ENCODE measurements at regions not wholly inside any gene's neighbourhood (a gene's known extent, or its start where the extent isn't known, plus 50 kb on each side); places are given as distances from the start of the nearest gene placed in this dataset.

- CTCF ChIA-PET: no interaction called here
- Histone ChIP-seq H3K4me1 (ENCODE audit: control insufficient read depth in 1 of 2, insufficient read depth in 2 of 2, low read length in 2 of 2) (no peaks in the 10 kb centered on the region), H3K4me2 (ENCODE audit: low read length) (no peak overlapping the region), H4K20me1 (ENCODE audit: insufficient read depth) (no peaks in the 10 kb centered on the region), H3K27ac (ENCODE audit: low read depth, low read length) (no peak overlapping the region), H3K9ac (ENCODE audit: low read length) (no peak overlapping the region), H3K9me2 (ENCODE audit: insufficient read depth) (no peaks in the 10 kb centered on the region), H3K79me2 (ENCODE audit: insufficient read depth, low read length) (no peaks in the 10 kb centered on the region), H3K9me3 (ENCODE audit: control insufficient read depth in 1 of 2, insufficient read depth in 1 of 2, low read depth in 1 of 2, low read length in 2 of 2) (no peaks in the 10 kb centered on the region), H3K27me3 (ENCODE audit: insufficient read depth, low read length) (no peaks in the 10 kb centered on the region), H3K4me3 (replicated peaks in 1 of 2; ENCODE audit: low read depth in 1 of 2, low read length in 2 of 2) (no peak overlapping the region), H3K36me3 (ENCODE audit: control insufficient read depth in 1 of 2, insufficient read depth in 2 of 2, low read length in 2 of 2) (no peaks in the 10 kb centered on the region), H2AFZ (ENCODE audit: low read depth, low read length, poor library complexity, severe bottlenecking) (no peak overlapping the region)
- no peak for ATAC-seq
- TF ChIP-seq SIN3A (IDR thresholded peaks at IDR 0.05; ENCODE audit: low read depth): no peak
- TF ChIP-seq, protein P1, sequence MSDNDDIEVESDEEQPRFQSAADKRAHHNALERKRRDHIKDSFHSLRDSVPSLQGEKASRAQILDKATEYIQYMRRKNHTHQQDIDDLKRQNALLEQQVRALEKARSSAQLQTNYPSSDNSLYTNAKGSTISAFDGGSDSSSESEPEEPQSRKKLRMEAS (IDR thresholded peaks at IDR 0.05): no peak
- no peak for TF ChIP-seq JUND (IDR thresholded peaks at IDR 0.05)
- TF ChIP-seq YY1 (IDR thresholded peaks at IDR 0.05; ENCODE audit: extremely low read depth, insufficient replicate concordance, low read depth, low read length): no peak
- TF ChIP-seq, protein P2, sequence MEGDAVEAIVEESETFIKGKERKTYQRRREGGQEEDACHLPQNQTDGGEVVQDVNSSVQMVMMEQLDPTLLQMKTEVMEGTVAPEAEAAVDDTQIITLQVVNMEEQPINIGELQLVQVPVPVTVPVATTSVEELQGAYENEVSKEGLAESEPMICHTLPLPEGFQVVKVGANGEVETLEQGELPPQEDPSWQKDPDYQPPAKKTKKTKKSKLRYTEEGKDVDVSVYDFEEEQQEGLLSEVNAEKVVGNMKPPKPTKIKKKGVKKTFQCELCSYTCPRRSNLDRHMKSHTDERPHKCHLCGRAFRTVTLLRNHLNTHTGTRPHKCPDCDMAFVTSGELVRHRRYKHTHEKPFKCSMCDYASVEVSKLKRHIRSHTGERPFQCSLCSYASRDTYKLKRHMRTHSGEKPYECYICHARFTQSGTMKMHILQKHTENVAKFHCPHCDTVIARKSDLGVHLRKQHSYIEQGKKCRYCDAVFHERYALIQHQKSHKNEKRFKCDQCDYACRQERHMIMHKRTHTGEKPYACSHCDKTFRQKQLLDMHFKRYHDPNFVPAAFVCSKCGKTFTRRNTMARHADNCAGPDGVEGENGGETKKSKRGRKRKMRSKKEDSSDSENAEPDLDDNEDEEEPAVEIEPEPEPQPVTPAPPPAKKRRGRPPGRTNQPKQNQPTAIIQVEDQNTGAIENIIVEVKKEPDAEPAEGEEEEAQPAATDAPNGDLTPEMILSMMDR (IDR thresholded peaks at IDR 0.05 in 2 of 3, conservative IDR thresholded peaks at IDR 0.05 in 1 of 3; ENCODE audit: borderline replicate concordance in 1 of 3, insufficient read depth in 1 of 3, low read depth in 2 of 3, low read length in 2 of 3): no peak
- no peak for TF ChIP-seq ZFX (IDR thresholded peaks at IDR 0.05)
- TF ChIP-seq SRF (IDR thresholded peaks at IDR 0.05; ENCODE audit: low read depth): no peak
- no peak for TF ChIP-seq FOSL1 (IDR thresholded peaks at IDR 0.05; ENCODE audit: low read depth)
- no peak for TF ChIP-seq ELF1 (IDR thresholded peaks at IDR 0.05; ENCODE audit: borderline replicate concordance, low read depth)
- TF ChIP-seq REST (IDR thresholded peaks at IDR 0.05; ENCODE audit: low read depth): no peak
- no peak for TF ChIP-seq ZNF274 (IDR thresholded peaks at IDR 0.05; ENCODE audit: low read depth, low read length)
- no peak for TF ChIP-seq POLR2A (IDR thresholded peaks at IDR 0.05; ENCODE audit: borderline replicate concordance, extremely low read depth, insufficient read depth, insufficient read length)
- no peak for TF ChIP-seq EGR1 (IDR thresholded peaks at IDR 0.05; ENCODE audit: low read depth)
- TF ChIP-seq CEBPB (IDR thresholded peaks at IDR 0.05; ENCODE audit: low read depth): no peak
- TF ChIP-seq EZH2phosphoT487 (IDR thresholded peaks at IDR 0.05; ENCODE audit: borderline replicate concordance): no peak
- no peak for TF ChIP-seq POLR2AphosphoS5 (IDR thresholded peaks at IDR 0.05; ENCODE audit: low read depth, low read length)
- no peak for TF ChIP-seq EZH2 (IDR thresholded peaks at IDR 0.05)
- TF ChIP-seq, protein P3, sequence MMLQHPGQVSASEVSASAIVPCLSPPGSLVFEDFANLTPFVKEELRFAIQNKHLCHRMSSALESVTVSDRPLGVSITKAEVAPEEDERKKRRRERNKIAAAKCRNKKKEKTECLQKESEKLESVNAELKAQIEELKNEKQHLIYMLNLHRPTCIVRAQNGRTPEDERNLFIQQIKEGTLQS (IDR thresholded peaks at IDR 0.05): no peak
- POLR2A ChIA-PET: no interaction called here
- intact Hi-C loops (cut with micrococcal nuclease): no loop called here
- RAD21 ChIA-PET (ENCODE audit: low non-redundant PET in 1 of 2, low total read pairs in 2 of 2, uncharacterized antibody in 2 of 2, unreplicated experiment in 2 of 2): no interaction called here
- no peak for DNase-seq (ENCODE audit: low read depth, low spot score)
- no TSS peak for BruUV-seq (replicated peaks)
Observed at GRCh38 chr3:111283165-111283564, 211.5 kb downstream of the NECTIN3 start.

Data from HCT116 (cell line).